HL-60/S4 treated with retinoic acid at 250 ng/mL for 4 days and 3 days (cell line): ENCODE measurements at regions not wholly inside any gene's neighbourhood (a gene's known extent, or its start where the extent isn't known, plus 50 kb on each side); places are given as distances from the start of the nearest gene placed in this dataset.
"Not testable (repeated sequence)": the region's sequence is repeated elsewhere in the genome, so short reads cannot be mapped to it uniquely, and the experiment has no call there.

Source experiments
- in situ Hi-C: fragments of 300-500 bp; cut with MboI; formaldehyde crosslinking; loops from 2 replicates; pipeline ENCODE4 v1.7.0; 2022; ENCODE audit warnings: low sequenced_read_pairs

- in situ Hi-C loops = no loop called here
These were observed 83.4 kb upstream of the GSE1 start for GRCh38 chr16:85529489-85530369.

GRCh38 chr16:85530370-85530739, 82.8 kb upstream of the GSE1 start:
- in situ Hi-C loops = no loop called here

- in situ Hi-C loops = no loop called here
These were observed 81.6 kb upstream of the GSE1 start for GRCh38 chr16:85531516-85531915.

- in situ Hi-C loops = no loop called here
These were observed 81.0 kb upstream of the GSE1 start for GRCh38 chr16:85532147-85532546.

- in situ Hi-C loops = not testable (repeated sequence)
These were observed 79.5 kb upstream of the GSE1 start for GRCh38 chr16:85533593-85533992.

- in situ Hi-C loops = no loop called here
These were observed 78.4 kb upstream of the GSE1 start for GRCh38 chr16:85534536-85535351.

GRCh38 chr16:85535352-85536072, 77.6 kb upstream of the GSE1 start:
- in situ Hi-C loops = no loop called here

- in situ Hi-C loops = no loop called here
These were observed 77.1 kb upstream of the GSE1 start for GRCh38 chr16:85536073-85536410.

- in situ Hi-C loops = no loop called here
These were observed 76.5 kb upstream of the GSE1 start for GRCh38 chr16:85536411-85537330.

GRCh38 chr16:85537331-85537788, 75.8 kb upstream of the GSE1 start:
- in situ Hi-C loops = no loop called here

- in situ Hi-C loops = no loop called here
These were observed 75.2 kb upstream of the GSE1 start for GRCh38 chr16:85537795-85538401.

GRCh38 chr16:85539084-85539483, 74.0 kb upstream of the GSE1 start:
- in situ Hi-C loops = no loop called here

GRCh38 chr16:85539629-85540291, 73.4 kb upstream of the GSE1 start:
- in situ Hi-C loops = no loop called here

GRCh38 chr16:85541181-85541580, 71.9 kb upstream of the GSE1 start:
- in situ Hi-C loops = no loop called here

GRCh38 chr16:85541619-85541979, 71.5 kb upstream of the GSE1 start:
- in situ Hi-C loops = no loop called here

GRCh38 chr16:85541980-85542900, 70.9 kb upstream of the GSE1 start:
- in situ Hi-C loops = no loop called here

- in situ Hi-C loops = no loop called here
These were observed 69.6 kb upstream of the GSE1 start for GRCh38 chr16:85543536-85543935.

- in situ Hi-C loops = no loop called here
These were observed 69.1 kb upstream of the GSE1 start for GRCh38 chr16:85544016-85544415.
